K562 (cell line): ENCODE measurements at regions not wholly inside any gene's neighbourhood (a gene's known extent, or its start where the extent isn't known, plus 50 kb on each side); places are given as distances from the start of the nearest gene placed in this dataset.

ENCODE experiments used
- ATAC-seq: fragments of 200-7000 bp; cut with Tn5 transposase; 3 replicates; pipeline ENCODE4 v1.9.1; 2020; ENCODE audit warnings: moderate library complexity
- BruUV-seq: library from RNA; stranded (reverse); fragments of 400-500 nt; replicated peaks from 2 replicates; lab custom pipeline; 2021; lab: Mats Ljungman, UMichigan
- CTCF ChIA-PET: fragments of 300-600 bp; formaldehyde crosslinking; extraction: SDS; loops from one replicate; lab custom pipeline; 2021; ENCODE audit warnings: low intra/inter-chr PET ratio; lab: Yijun Ruan, JAX
- POLR2A ChIA-PET: fragments of 300-600, 350-650 bp; sonication (Branson Sonifier 250); formaldehyde crosslinking; extraction: SDS; loops from one replicate; lab custom pipeline; 2021; ENCODE audit warnings: antibody characterized with exemption, inconsistent platforms; lab: Yijun Ruan, JAX
- DNase-seq, 4 experiments: peaks; one replicate each; pipeline versions ENCODE4 v3.0.0 to v3.0.0-alpha.2; 2011 to 2018; ENCODE audit warnings: low spot score in 3 of 4, mixed read lengths in 3 of 4; ENCODE audit errors: extremely low read depth in 1 of 4
- FAIRE-seq: peaks from 2 replicates; lab custom pipeline; 2011; peaks lifted over from hg19 to GRCh38; lab: Jason Lieb, UNC
- H2AFZ ChIP-seq: 2 replicates; pipeline ENCODE4 v1.6.0; 2011; ENCODE audit warnings: low read depth, low read length, control low read depth, inconsistent platforms
- H3K27ac ChIP-seq: fragments of 200-600 bp; 3 replicates; pipeline ENCODE4 v1.8.0; 2011; ENCODE audit warnings: low read depth, mild to moderate bottlenecking, control low read depth, inconsistent platforms, low read length, moderate library complexity, mixed read lengths; ENCODE audit errors: extremely low read depth
- H3K27me3 ChIP-seq, 2 experiments: fragments of 300-600 bp in 1 of 2; 2 replicates in 1 of 2; 3 replicates in 1 of 2; pipeline versions ENCODE4 v1.6.0 to v1.8.0; 2011; ENCODE audit warnings: inconsistent platforms in 2 of 2, low read length in 2 of 2, mild to moderate bottlenecking in 1 of 2, mixed read lengths in 1 of 2, moderate library complexity in 1 of 2; ENCODE audit not compliant: control insufficient read depth in 2 of 2, insufficient read depth in 2 of 2
- H3K36me3 ChIP-seq: fragments of 300-600 bp; 3 replicates; pipeline ENCODE4 v1.8.0; 2011; ENCODE audit warnings: mild to moderate bottlenecking, low read length, inconsistent platforms; ENCODE audit not compliant: control insufficient read depth, insufficient read depth
- H3K4me1 ChIP-seq, 2 experiments: fragments of 200-600 bp in 1 of 2; replicated peaks in 1 of 2; 2 replicates in 1 of 2; 3 replicates in 1 of 2; pipeline versions ENCODE4 v1.5.1 to v1.8.0; 2011; ENCODE audit warnings: inconsistent platforms in 2 of 2, low read length in 2 of 2, mild to moderate bottlenecking in 1 of 2, mixed read lengths in 1 of 2, moderate library complexity in 1 of 2; ENCODE audit not compliant: control insufficient read depth in 2 of 2, insufficient read depth in 2 of 2
- H3K4me2 ChIP-seq: 2 replicates; pipeline ENCODE4 v1.6.1; 2011; ENCODE audit warnings: low read length, control low read depth, inconsistent platforms, mixed read lengths; ENCODE audit not compliant: insufficient read depth
- H3K4me3 ChIP-seq: fragments of 200-600 bp; sonication (generic), shearing (Covaris generic); 2 replicates; pipeline ENCODE4 v1.5.1; 2016; ENCODE audit warnings: control low read depth, inconsistent platforms
- H3K79me2 ChIP-seq: fragments of 200-600 bp; 3 replicates; pipeline ENCODE4 v1.8.0; 2011; ENCODE audit warnings: low read length, inconsistent platforms; ENCODE audit not compliant: control insufficient read depth, insufficient read depth
- H3K9ac ChIP-seq, 2 experiments: 2 replicates each; pipeline versions ENCODE4 v1.6.0 to v1.6.1; 2011; ENCODE audit warnings: low read depth in 2 of 2, low read length in 2 of 2, control low read depth in 1 of 2, inconsistent platforms in 1 of 2, mild to moderate bottlenecking in 1 of 2, mixed read lengths in 1 of 2; ENCODE audit not compliant: insufficient read depth in 1 of 2
- H3K9me1 ChIP-seq: one replicate; pipeline ENCODE4 v1.6.0; 2011; ENCODE audit warnings: inconsistent platforms, mild to moderate bottlenecking, low read length, moderate library complexity; ENCODE audit not compliant: control insufficient read depth, insufficient read depth
- H3K9me3 ChIP-seq: replicated peaks from 2 replicates; pipeline ENCODE4 v1.5.1; 2011; ENCODE audit warnings: low read depth, low read length, inconsistent platforms; ENCODE audit not compliant: control insufficient read depth, insufficient read depth
- H4K20me1 ChIP-seq: replicated peaks from 2 replicates; pipeline ENCODE4 v1.6.1; 2011; ENCODE audit warnings: low read length, inconsistent platforms, mixed read lengths; ENCODE audit not compliant: control insufficient read depth, insufficient read depth
- CBFA2T2 ChIP-seq: fragments of 450-650 bp; conservative IDR thresholded peaks from 2 replicates; pipeline ENCODE4 v1.6.1; 2017; ENCODE audit warnings: mild to moderate bottlenecking
- KDM4B ChIP-seq, 2 experiments: fragments of 450-650 bp in 1 of 2; sonication (generic) in 1 of 2; IDR thresholded peaks; 2 replicates each; pipeline ENCODE4 v1.6.1; 2016 to 2017; ENCODE audit warnings: borderline replicate concordance in 2 of 2, antibody characterized with exemption in 1 of 2, low read depth in 1 of 2, mild to moderate bottlenecking in 1 of 2
- NCOA4 ChIP-seq: fragments of 450-650 bp; IDR thresholded peaks from 2 replicates; pipeline ENCODE4 v1.6.1; 2018; ENCODE audit warnings: mild to moderate bottlenecking; ENCODE audit not compliant: partially characterized antibody
- NRF1 ChIP-seq, 2 experiments: fragments of 450-650 bp; IDR thresholded peaks in 1 of 2; conservative IDR thresholded peaks in 1 of 2; 2 replicates each; pipeline ENCODE4 v1.6.1; 2014; ENCODE audit warnings: mild to moderate bottlenecking in 2 of 2
- RBM15 ChIP-seq: fragments of 200-400 bp; formaldehyde crosslinking; IDR thresholded peaks from 2 replicates; pipeline ENCODE4 v1.6.1; 2018; ENCODE audit warnings: mild to moderate bottlenecking, low read length, moderate library complexity; ENCODE audit not compliant: insufficient read depth
- USF1 ChIP-seq: sonication (generic); formaldehyde crosslinking; IDR thresholded peaks from 2 replicates; pipeline ENCODE4 v1.9.0; 2022; ENCODE audit warnings: mild to moderate bottlenecking, missing genetic modification reagents
- ZNF174 ChIP-seq: fragments of 250-450 bp; sonication (Bioruptor Pico); IDR thresholded peaks from 2 replicates; pipeline ENCODE4 v1.4.0; 2020; ENCODE audit warnings: mild to moderate bottlenecking
- WGBS: fragments of 100-300 bp; shearing (Covaris generic); methylation state at CpG from one replicate; pipeline ENCODE4 v1.1.6; 2016; ENCODE audit warnings: low coverage, mixed read lengths; ENCODE audit not compliant: insufficient coverage; ENCODE audit errors: missing lambda C conversion rate; 5-methylcytosine and 5-hydroxymethylcytosine counted together
- in situ Hi-C: fragments of 300-500 bp; cut with MboI; formaldehyde crosslinking; loops from 4 replicates; pipeline ENCODE4 v1.15.0; 2018; ENCODE audit warnings: inconsistent platforms, mixed read lengths
- intact Hi-C: fragments of 100-400 bp; cut with micrococcal nuclease; formaldehyde crosslinking; loops from 2 replicates; pipeline ENCODE4 v1.14.2; 2022

- H3K9me3 ChIP-seq = no peaks in the 10 kb centered on the region
- H3K79me2 ChIP-seq = no peaks in the 10 kb centered on the region
- no peaks in the 10 kb centered on the region for H4K20me1 ChIP-seq
- no peaks in the 10 kb centered on the region for H3K36me3 ChIP-seq
- H3K27ac ChIP-seq = no peak overlapping the region
- DNase-seq = no peak
- no peak overlapping the region for H3K9ac ChIP-seq
- intact Hi-C loops = no loop called here
- ATAC-seq = no peak
- ChIA-PET CTCF (no interaction called here), POLR2A (no interaction called here)
- no peaks in the 10 kb centered on the region for H3K4me1 ChIP-seq
- TF ChIP-seq RBM15 (no peak), NCOA4 (no peak), NRF1 (conservative IDR thresholded peaks at IDR 0.05 in 1 of 2, IDR thresholded peaks at IDR 0.05 in 1 of 2) (no peak), USF1 (CRISPR knock-in tag) (no peak), KDM4B (IDR thresholded peaks at IDR 0.05; ENCODE audit: borderline replicate concordance in 2 of 2, low read depth in 1 of 2) (no peak), ZNF174 (CRISPR knock-in tag) (no peak), CBFA2T2 (no peak)
- TF ChIP-seq, all 486 proteins: peak for 0
- H3K4me2 ChIP-seq = no peak overlapping the region
- no TSS peak for BruUV-seq
- 4% methylated on average over 3 of the region's 3 CpGs for WGBS
- no peak overlapping the region for H3K4me3 ChIP-seq
- H2AFZ ChIP-seq = no peak overlapping the region
- FAIRE-seq = no peak
- in situ Hi-C loops = no loop called here
- no peaks in the 10 kb centered on the region for H3K27me3 ChIP-seq
- H3K9me1 ChIP-seq = no peaks in the 10 kb centered on the region
These were observed 79.7 kb upstream of the VEGFC start for GRCh38 chr4:176872461-176872860.
